ENCODE measurements at regions not wholly inside any gene's neighbourhood (a gene's known extent, or its start where the extent isn't known, plus 50 kb on each side); places are given as distances from the start of the nearest gene placed in this dataset.

GRCh38 chr4:4694296-4694772, 152.5 kb upstream of the STX18 start:
- no TSS peak for BruUV-seq (replicated peaks)
- Histone ChIP-seq H3K9me2 (ENCODE audit: insufficient read depth) (no peaks in the 10 kb centered on the region), H3K4me2 (ENCODE audit: low read length) (peak overlapping the region; percentile 14; the same call in 1 of the 2 replicates), H3K36me3 (ENCODE audit: control insufficient read depth in 1 of 2, insufficient read depth in 2 of 2, low read length in 2 of 2) (no peaks in the 10 kb centered on the region), H3K9ac (ENCODE audit: low read length) (no peak overlapping the region), H3K27ac (ENCODE audit: low read depth, low read length) (peak overlapping the region; percentile 13; the same call in 1 of the 2 replicates), H4K20me1 (ENCODE audit: insufficient read depth) (no peaks in the 10 kb centered on the region), H3K4me1 (ENCODE audit: control insufficient read depth in 1 of 2, insufficient read depth in 2 of 2, low read length in 2 of 2) (peaks cover 33 to 34% of the 10 kb centered on the region in 2 experiments), H2AFZ (ENCODE audit: low read depth, low read length, poor library complexity, severe bottlenecking) (no peak overlapping the region), H3K4me3 (replicated peaks in 1 of 2; ENCODE audit: low read depth in 1 of 2, low read length in 2 of 2) (no peak overlapping the region), H3K79me2 (ENCODE audit: insufficient read depth, low read length) (no peaks in the 10 kb centered on the region), H3K9me3 (ENCODE audit: control insufficient read depth in 1 of 2, insufficient read depth in 1 of 2, low read depth in 1 of 2, low read length in 2 of 2) (no peaks in the 10 kb centered on the region), H3K27me3 (ENCODE audit: insufficient read depth, low read length) (no peaks in the 10 kb centered on the region)
- POLR2A ChIA-PET: no interaction called here
- ATAC-seq: peak; percentile 91
- DNase-seq (ENCODE audit: low read depth, low spot score): no peak
- CTCF ChIA-PET: interaction anchor here (0.9 to 2.5 kb wide), 3 partner anchors 11 to 17 kb away, joined by 3 to 8 read pairs (median 3); no protein-coding TSS in a partner anchor
- no peak for TF ChIP-seq ATF3 (IDR thresholded peaks at IDR 0.05)
- TF ChIP-seq TCF7L2 (IDR thresholded peaks at IDR 0.05; ENCODE audit: borderline replicate concordance, extremely low read depth, insufficient read depth, insufficient read length): peak; percentile 88
- TF ChIP-seq SIN3A (IDR thresholded peaks at IDR 0.05; ENCODE audit: low read depth): no peak
- no peak for TF ChIP-seq CBX3 (IDR thresholded peaks at IDR 0.05; ENCODE audit: low read depth)
- TF ChIP-seq CTCF (IDR thresholded peaks at IDR 0.05 in 2 of 3, conservative IDR thresholded peaks at IDR 0.05 in 1 of 3; ENCODE audit: borderline replicate concordance in 1 of 3, insufficient read depth in 1 of 3, low read depth in 2 of 3, low read length in 2 of 3): peak; percentile 10 to 70 (median 55); a peak in 3 of 6 replicates
- TF ChIP-seq SRF (IDR thresholded peaks at IDR 0.05; ENCODE audit: low read depth): no peak
- no peak for TF ChIP-seq EGR1 (IDR thresholded peaks at IDR 0.05; ENCODE audit: low read depth)
- intact Hi-C loops (cut with micrococcal nuclease): no loop called here
- RAD21 ChIA-PET (ENCODE audit: low non-redundant PET in 1 of 2, low total read pairs in 2 of 2, uncharacterized antibody in 2 of 2, unreplicated experiment in 2 of 2): no interaction called here
